T-helper 17 cell (primary cell): ENCODE measurements at regions not wholly inside any gene's neighbourhood (a gene's known extent, or its start where the extent isn't known, plus 50 kb on each side); places are given as distances from the start of the nearest gene placed in this dataset.

Experiments used
- ATAC-seq: fragments of 150-1000 bp; cut with Tn5 transposase; 2 replicates; pipeline ENCODE4 v1.10.0; 2021; ENCODE audit warnings: mild to moderate bottlenecking, moderate library complexity
- DNase-seq, 3 donors: peaks; one replicate each; pipeline versions ENCODE4 v3.0.0 to v3.0.0-alpha.2; 2020 to 2021
- H3K9me3 ChIP-seq: one replicate; pipeline ENCODE4 v1.7.0; 2013; ENCODE audit warnings: low read length, mild to moderate bottlenecking; ENCODE audit not compliant: control insufficient read depth, poor library complexity, severe bottlenecking
- H3K27ac Mint-ChIP-seq: one replicate; pipeline ENCODE4 v1.8.0; 2022; ENCODE audit warnings: mild to moderate bottlenecking, moderate library complexity, mixed read lengths
- H3K27me3 Mint-ChIP-seq: one replicate; pipeline ENCODE4 v1.8.0; 2022; ENCODE audit warnings: mixed read lengths
- H3K36me3 Mint-ChIP-seq: one replicate; pipeline ENCODE4 v1.8.0; 2022; ENCODE audit warnings: low read depth, mixed read lengths
- H3K4me1 Mint-ChIP-seq: one replicate; pipeline ENCODE4 v1.8.0; 2022; ENCODE audit warnings: mild to moderate bottlenecking, mixed read lengths
- H3K4me3 Mint-ChIP-seq: one replicate; pipeline ENCODE4 v1.8.0; 2022; ENCODE audit warnings: mild to moderate bottlenecking, moderate library complexity, mixed read lengths

- Mint-ChIP-seq H3K4me3 (no peak overlapping the region), H3K36me3 (peaks cover 3% of the 10 kb centered on the region), H3K4me1 (peaks cover 3% of the 10 kb centered on the region), H3K27me3 (peaks cover 12% of the 10 kb centered on the region), H3K27ac (no peak overlapping the region)
- ATAC-seq = no peak
- no peak for DNase-seq
- H3K9me3 ChIP-seq = no peaks in the 10 kb centered on the region
Measured at GRCh38 chr11:129312730-129313503, 62.7 kb upstream of the BARX2 start.

GRCh38 chr11:129308241-129308865 is 67.3 kb upstream of the BARX2 start:
- peaks cover 16% of the 10 kb centered on the region for H3K27me3 Mint-ChIP-seq
- H3K9me3 ChIP-seq = no peaks in the 10 kb centered on the region
- no peak overlapping the region for H3K27ac Mint-ChIP-seq
- no peaks in the 10 kb centered on the region for H3K4me1 Mint-ChIP-seq
- H3K4me3 Mint-ChIP-seq = no peak overlapping the region
- DNase-seq (no peak), ATAC-seq (no peak)
- peaks cover 3% of the 10 kb centered on the region for H3K36me3 Mint-ChIP-seq

- H3K9me3 ChIP-seq = no peaks in the 10 kb centered on the region
- no peak for ATAC-seq
- H3K27me3 Mint-ChIP-seq = peaks cover 19% of the 10 kb centered on the region
- no peak overlapping the region for H3K4me3 Mint-ChIP-seq
- H3K4me1 Mint-ChIP-seq = no peaks in the 10 kb centered on the region
- peaks cover 3% of the 10 kb centered on the region for H3K36me3 Mint-ChIP-seq
- DNase-seq = no peak
- no peak overlapping the region for H3K27ac Mint-ChIP-seq
Measured at GRCh38 chr11:129307162-129307561, 68.5 kb upstream of the BARX2 start.

- H3K4me3 Mint-ChIP-seq = no peak overlapping the region
- no peak for DNase-seq
- H3K4me1 Mint-ChIP-seq = no peaks in the 10 kb centered on the region
- ATAC-seq = no peak
- no peak overlapping the region for H3K27ac Mint-ChIP-seq
- peaks cover 44% of the 10 kb centered on the region for H3K27me3 Mint-ChIP-seq
- no peaks in the 10 kb centered on the region for H3K9me3 ChIP-seq
- no peaks in the 10 kb centered on the region for H3K36me3 Mint-ChIP-seq
Measured at GRCh38 chr11:129302386-129303101, 73.1 kb upstream of the BARX2 start.

GRCh38 chr11:129300099-129300498 is 75.5 kb upstream of the BARX2 start:
- no peak overlapping the region for H3K4me3 Mint-ChIP-seq

GRCh38 chr11:129298988-129299387 is 76.7 kb upstream of the BARX2 start:
- Mint-ChIP-seq H3K27ac (no peak overlapping the region), H3K4me1 (no peaks in the 10 kb centered on the region), H3K27me3 (peaks cover 60% of the 10 kb centered on the region), H3K4me3 (no peak overlapping the region), H3K36me3 (no peaks in the 10 kb centered on the region)
- DNase-seq = no peak
- ATAC-seq = no peak
- H3K9me3 ChIP-seq = no peaks in the 10 kb centered on the region

More at GRCh38 chr11:129300099-129300498, 75.5 kb upstream of the BARX2 start:
- ATAC-seq (no peak), DNase-seq (no peak)
- Mint-ChIP-seq H3K27ac (no peak overlapping the region), H3K27me3 (peaks cover 55% of the 10 kb centered on the region), H3K4me1 (no peaks in the 10 kb centered on the region), H3K36me3 (no peaks in the 10 kb centered on the region)
- no peaks in the 10 kb centered on the region for H3K9me3 ChIP-seq

- peaks cover 60% of the 10 kb centered on the region for H3K27me3 Mint-ChIP-seq
- no peak overlapping the region for H3K4me3 Mint-ChIP-seq
- DNase-seq (no peak), ATAC-seq (no peak)
- H3K9me3 ChIP-seq = no peaks in the 10 kb centered on the region
- H3K27ac Mint-ChIP-seq = no peak overlapping the region
- no peaks in the 10 kb centered on the region for H3K4me1 Mint-ChIP-seq
- no peaks in the 10 kb centered on the region for H3K36me3 Mint-ChIP-seq
Measured at GRCh38 chr11:129295746-129296145, 79.9 kb upstream of the BARX2 start.

GRCh38 chr11:129292771-129293170 is 82.9 kb upstream of the BARX2 start:
- DNase-seq = no peak
- H3K9me3 ChIP-seq = no peaks in the 10 kb centered on the region
- ATAC-seq = no peak
- H3K36me3 Mint-ChIP-seq = no peaks in the 10 kb centered on the region
- peaks cover 70% of the 10 kb centered on the region for H3K27me3 Mint-ChIP-seq
- H3K4me3 Mint-ChIP-seq = no peak overlapping the region
- H3K4me1 Mint-ChIP-seq = no peaks in the 10 kb centered on the region
- H3K27ac Mint-ChIP-seq = no peak overlapping the region

GRCh38 chr11:129292092-129292491 is 83.6 kb upstream of the BARX2 start:
- ATAC-seq = no peak
- peaks cover 71% of the 10 kb centered on the region for H3K27me3 Mint-ChIP-seq
- H3K36me3 Mint-ChIP-seq = no peaks in the 10 kb centered on the region
- no peaks in the 10 kb centered on the region for H3K9me3 ChIP-seq
- no peak overlapping the region for H3K27ac Mint-ChIP-seq
- no peaks in the 10 kb centered on the region for H3K4me1 Mint-ChIP-seq
- no peak for DNase-seq
- H3K4me3 Mint-ChIP-seq = no peak overlapping the region

- peaks cover 71% of the 10 kb centered on the region for H3K27me3 Mint-ChIP-seq
- no peaks in the 10 kb centered on the region for H3K36me3 Mint-ChIP-seq
- no peak overlapping the region for H3K27ac Mint-ChIP-seq
- no peak for DNase-seq
- H3K4me1 Mint-ChIP-seq = no peaks in the 10 kb centered on the region
- no peak overlapping the region for H3K4me3 Mint-ChIP-seq
- no peak for ATAC-seq
- H3K9me3 ChIP-seq = no peaks in the 10 kb centered on the region
Measured at GRCh38 chr11:129291546-129291945, 84.1 kb upstream of the BARX2 start.

GRCh38 chr11:129290966-129291365 is 84.7 kb upstream of the BARX2 start:
- no peak overlapping the region for H3K4me3 Mint-ChIP-seq
- H3K27me3 Mint-ChIP-seq = peaks cover 71% of the 10 kb centered on the region
- no peaks in the 10 kb centered on the region for H3K9me3 ChIP-seq
- ATAC-seq = no peak
- no peak for DNase-seq
- H3K27ac Mint-ChIP-seq = no peak overlapping the region
- H3K4me1 Mint-ChIP-seq = no peaks in the 10 kb centered on the region
- no peaks in the 10 kb centered on the region for H3K36me3 Mint-ChIP-seq

GRCh38 chr11:129289350-129290040 is 86.2 kb upstream of the BARX2 start:
- no peaks in the 10 kb centered on the region for H3K36me3 Mint-ChIP-seq
- no peaks in the 10 kb centered on the region for H3K9me3 ChIP-seq
- no peak overlapping the region for H3K27ac Mint-ChIP-seq
- no peak overlapping the region for H3K4me3 Mint-ChIP-seq
- DNase-seq (no peak), ATAC-seq (no peak)
- H3K4me1 Mint-ChIP-seq = no peaks in the 10 kb centered on the region
- H3K27me3 Mint-ChIP-seq = peaks cover 61% of the 10 kb centered on the region

- peaks cover 61% of the 10 kb centered on the region for H3K27me3 Mint-ChIP-seq
- no peak overlapping the region for H3K4me3 Mint-ChIP-seq
- peaks cover under 1% of the 10 kb centered on the region for H3K36me3 Mint-ChIP-seq
- H3K27ac Mint-ChIP-seq = no peak overlapping the region
- peaks cover 3% of the 10 kb centered on the region for H3K4me1 Mint-ChIP-seq
- DNase-seq = no peak
- no peaks in the 10 kb centered on the region for H3K9me3 ChIP-seq
- ATAC-seq = no peak
Measured at GRCh38 chr11:129287920-129288319, 87.7 kb upstream of the BARX2 start.
